H1 (cell line): ENCODE measurements at regions not wholly inside any gene's neighbourhood (a gene's known extent, or its start where the extent isn't known, plus 50 kb on each side); places are given as distances from the start of the nearest gene placed in this dataset.

Experiments
- KDM4A ChIP-seq: IDR thresholded peaks from one replicate; pipeline ENCODE4 v1.7.1; 2012; ENCODE audit warnings: low read depth, mild to moderate bottlenecking, moderate library complexity, low read length, inconsistent platforms; ENCODE audit not compliant: severe bottlenecking
- POU5F1 ChIP-seq: IDR thresholded peaks from 2 replicates; pipeline ENCODE4 v1.6.1; 2011; ENCODE audit warnings: low read depth, mild to moderate bottlenecking, low read length, moderate library complexity
- ZNF274 ChIP-seq: IDR thresholded peaks from 2 replicates; pipeline ENCODE4 v1.7.0; 2012; ENCODE audit warnings: low read length, borderline replicate concordance; ENCODE audit errors: extremely low read depth
- TF ChIP-seq, protein P1 (sequence below): fragments of 300-600 bp; sonication (generic); IDR thresholded peaks from 2 replicates; pipeline ENCODE4 v1.7.1; 2012; ENCODE audit warnings: low read length, moderate library complexity, mild to moderate bottlenecking, inconsistent platforms; ENCODE audit not compliant: insufficient replicate concordance

DNA sequence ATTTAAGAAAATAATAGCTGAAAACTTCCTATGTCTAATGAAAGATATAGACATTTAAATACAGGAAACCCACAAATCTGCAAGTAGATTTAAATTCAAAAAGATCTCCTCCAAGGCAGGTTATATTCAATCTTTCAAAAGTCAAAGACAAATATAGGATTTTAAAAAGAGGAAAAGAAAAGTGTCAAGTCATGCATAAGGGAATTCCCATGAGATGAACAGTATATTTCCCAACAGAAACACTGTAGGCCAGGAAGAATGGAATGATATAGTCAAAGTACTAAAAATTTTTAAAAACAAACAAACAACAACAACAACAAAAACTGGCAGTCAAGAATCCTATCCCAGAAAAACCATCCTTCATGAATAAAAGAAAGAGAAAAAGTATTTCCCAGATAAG lies 806.5 kb upstream of the BRINP3 start (continued):
- TF ChIP-seq, protein P1, sequence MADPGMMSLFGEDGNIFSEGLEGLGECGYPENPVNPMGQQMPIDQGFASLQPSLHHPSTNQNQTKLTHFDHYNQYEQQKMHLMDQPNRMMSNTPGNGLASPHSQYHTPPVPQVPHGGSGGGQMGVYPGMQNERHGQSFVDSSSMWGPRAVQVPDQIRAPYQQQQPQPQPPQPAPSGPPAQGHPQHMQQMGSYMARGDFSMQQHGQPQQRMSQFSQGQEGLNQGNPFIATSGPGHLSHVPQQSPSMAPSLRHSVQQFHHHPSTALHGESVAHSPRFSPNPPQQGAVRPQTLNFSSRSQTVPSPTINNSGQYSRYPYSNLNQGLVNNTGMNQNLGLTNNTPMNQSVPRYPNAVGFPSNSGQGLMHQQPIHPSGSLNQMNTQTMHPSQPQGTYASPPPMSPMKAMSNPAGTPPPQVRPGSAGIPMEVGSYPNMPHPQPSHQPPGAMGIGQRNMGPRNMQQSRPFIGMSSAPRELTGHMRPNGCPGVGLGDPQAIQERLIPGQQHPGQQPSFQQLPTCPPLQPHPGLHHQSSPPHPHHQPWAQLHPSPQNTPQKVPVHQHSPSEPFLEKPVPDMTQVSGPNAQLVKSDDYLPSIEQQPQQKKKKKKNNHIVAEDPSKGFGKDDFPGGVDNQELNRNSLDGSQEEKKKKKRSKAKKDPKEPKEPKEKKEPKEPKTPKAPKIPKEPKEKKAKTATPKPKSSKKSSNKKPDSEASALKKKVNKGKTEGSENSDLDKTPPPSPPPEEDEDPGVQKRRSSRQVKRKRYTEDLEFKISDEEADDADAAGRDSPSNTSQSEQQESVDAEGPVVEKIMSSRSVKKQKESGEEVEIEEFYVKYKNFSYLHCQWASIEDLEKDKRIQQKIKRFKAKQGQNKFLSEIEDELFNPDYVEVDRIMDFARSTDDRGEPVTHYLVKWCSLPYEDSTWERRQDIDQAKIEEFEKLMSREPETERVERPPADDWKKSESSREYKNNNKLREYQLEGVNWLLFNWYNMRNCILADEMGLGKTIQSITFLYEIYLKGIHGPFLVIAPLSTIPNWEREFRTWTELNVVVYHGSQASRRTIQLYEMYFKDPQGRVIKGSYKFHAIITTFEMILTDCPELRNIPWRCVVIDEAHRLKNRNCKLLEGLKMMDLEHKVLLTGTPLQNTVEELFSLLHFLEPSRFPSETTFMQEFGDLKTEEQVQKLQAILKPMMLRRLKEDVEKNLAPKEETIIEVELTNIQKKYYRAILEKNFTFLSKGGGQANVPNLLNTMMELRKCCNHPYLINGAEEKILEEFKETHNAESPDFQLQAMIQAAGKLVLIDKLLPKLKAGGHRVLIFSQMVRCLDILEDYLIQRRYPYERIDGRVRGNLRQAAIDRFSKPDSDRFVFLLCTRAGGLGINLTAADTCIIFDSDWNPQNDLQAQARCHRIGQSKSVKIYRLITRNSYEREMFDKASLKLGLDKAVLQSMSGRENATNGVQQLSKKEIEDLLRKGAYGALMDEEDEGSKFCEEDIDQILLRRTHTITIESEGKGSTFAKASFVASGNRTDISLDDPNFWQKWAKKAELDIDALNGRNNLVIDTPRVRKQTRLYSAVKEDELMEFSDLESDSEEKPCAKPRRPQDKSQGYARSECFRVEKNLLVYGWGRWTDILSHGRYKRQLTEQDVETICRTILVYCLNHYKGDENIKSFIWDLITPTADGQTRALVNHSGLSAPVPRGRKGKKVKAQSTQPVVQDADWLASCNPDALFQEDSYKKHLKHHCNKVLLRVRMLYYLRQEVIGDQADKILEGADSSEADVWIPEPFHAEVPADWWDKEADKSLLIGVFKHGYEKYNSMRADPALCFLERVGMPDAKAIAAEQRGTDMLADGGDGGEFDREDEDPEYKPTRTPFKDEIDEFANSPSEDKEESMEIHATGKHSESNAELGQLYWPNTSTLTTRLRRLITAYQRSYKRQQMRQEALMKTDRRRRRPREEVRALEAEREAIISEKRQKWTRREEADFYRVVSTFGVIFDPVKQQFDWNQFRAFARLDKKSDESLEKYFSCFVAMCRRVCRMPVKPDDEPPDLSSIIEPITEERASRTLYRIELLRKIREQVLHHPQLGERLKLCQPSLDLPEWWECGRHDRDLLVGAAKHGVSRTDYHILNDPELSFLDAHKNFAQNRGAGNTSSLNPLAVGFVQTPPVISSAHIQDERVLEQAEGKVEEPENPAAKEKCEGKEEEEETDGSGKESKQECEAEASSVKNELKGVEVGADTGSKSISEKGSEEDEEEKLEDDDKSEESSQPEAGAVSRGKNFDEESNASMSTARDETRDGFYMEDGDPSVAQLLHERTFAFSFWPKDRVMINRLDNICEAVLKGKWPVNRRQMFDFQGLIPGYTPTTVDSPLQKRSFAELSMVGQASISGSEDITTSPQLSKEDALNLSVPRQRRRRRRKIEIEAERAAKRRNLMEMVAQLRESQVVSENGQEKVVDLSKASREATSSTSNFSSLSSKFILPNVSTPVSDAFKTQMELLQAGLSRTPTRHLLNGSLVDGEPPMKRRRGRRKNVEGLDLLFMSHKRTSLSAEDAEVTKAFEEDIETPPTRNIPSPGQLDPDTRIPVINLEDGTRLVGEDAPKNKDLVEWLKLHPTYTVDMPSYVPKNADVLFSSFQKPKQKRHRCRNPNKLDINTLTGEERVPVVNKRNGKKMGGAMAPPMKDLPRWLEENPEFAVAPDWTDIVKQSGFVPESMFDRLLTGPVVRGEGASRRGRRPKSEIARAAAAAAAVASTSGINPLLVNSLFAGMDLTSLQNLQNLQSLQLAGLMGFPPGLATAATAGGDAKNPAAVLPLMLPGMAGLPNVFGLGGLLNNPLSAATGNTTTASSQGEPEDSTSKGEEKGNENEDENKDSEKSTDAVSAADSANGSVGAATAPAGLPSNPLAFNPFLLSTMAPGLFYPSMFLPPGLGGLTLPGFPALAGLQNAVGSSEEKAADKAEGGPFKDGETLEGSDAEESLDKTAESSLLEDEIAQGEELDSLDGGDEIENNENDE, result no peak
- TF ChIP-seq KDM4A (no peak), ZNF274 (no peak), POU5F1 (no peak)
